ENCODE measurements at regions not wholly inside any gene's neighbourhood (a gene's known extent, or its start where the extent isn't known, plus 50 kb on each side); places are given as distances from the start of the nearest gene placed in this dataset.
"Not testable (repeated sequence)": the region's sequence is repeated elsewhere in the genome, so short reads cannot be mapped to it uniquely, and the experiment has no call there.

- Histone ChIP-seq H3K9me3 (no peaks in the 10 kb centered on the region), H3K4me1 (no peaks in the 10 kb centered on the region), H3K4me3 (no peak overlapping the region), H3K27me3 (no peaks in the 10 kb centered on the region), H3K36me3 (no peaks in the 10 kb centered on the region), H3K27ac (no peak overlapping the region)
- DNase-seq (no peak), ATAC-seq (peak in 2 of 4 donors; percentile 60 to 61), FAIRE-seq (no peak)
- TF ChIP-seq CTCF (IDR thresholded peaks at IDR 0.05), result no peak
- intact Hi-C loops (cut with DNase I), result no loop called here
Measured at GRCh38 chr16:76705892-76706291, 428.7 kb downstream of the CNTNAP4 start.

GRCh38 chr16:76713191-76713590 lies 436.0 kb downstream of the CNTNAP4 start:
- intact Hi-C loops (cut with DNase I), result no loop called here
- Histone ChIP-seq H3K4me3 (no peak overlapping the region), H3K27ac (no peak overlapping the region), H3K9me3 (no peaks in the 10 kb centered on the region), H3K27me3 (no peaks in the 10 kb centered on the region), H3K36me3 (no peaks in the 10 kb centered on the region), H3K4me1 (no peaks in the 10 kb centered on the region)
- ATAC-seq (no peak), FAIRE-seq (no peak), DNase-seq (no peak)
- WGBS, 2 donors, result 45 to 51% methylated on average over 1 of the region's 1 CpG
- TF ChIP-seq CTCF (IDR thresholded peaks at IDR 0.05), result no peak

- H3K4me3 ChIP-seq; ATAC-seq; intact Hi-C loops (cut with DNase I); H3K27ac ChIP-seq; FAIRE-seq; H3K4me1 ChIP-seq; H3K27me3 ChIP-seq; H3K36me3 ChIP-seq; DNase-seq; H3K9me3 ChIP-seq: not testable (repeated sequence)
- 91 to 93% methylated on average over 5 of the region's 5 CpGs for WGBS, 2 donors
Measured at GRCh38 chr16:76716251-76716650, 439.1 kb downstream of the CNTNAP4 start.

- no peak overlapping the region for H3K27ac ChIP-seq
- H3K27me3 ChIP-seq, result no peaks in the 10 kb centered on the region
- H3K4me1 ChIP-seq, result no peaks in the 10 kb centered on the region
- intact Hi-C loops (cut with DNase I), result no loop called here
- TF ChIP-seq CTCF (IDR thresholded peaks at IDR 0.05), result no peak
- ATAC-seq, result no peak
- WGBS, 2 donors, result 71 to 93% methylated on average over 1 of the region's 1 CpG
- no peaks in the 10 kb centered on the region for H3K9me3 ChIP-seq
- no peak for DNase-seq
- no peak overlapping the region for H3K4me3 ChIP-seq
- no peak for FAIRE-seq
- H3K36me3 ChIP-seq, result no peaks in the 10 kb centered on the region
Measured at GRCh38 chr16:76724181-76724580, 447.0 kb downstream of the CNTNAP4 start.

GRCh38 chr16:76729525-76729924 lies 452.3 kb downstream of the CNTNAP4 start:
- Histone ChIP-seq H3K4me1 (no peaks in the 10 kb centered on the region), H3K27me3 (no peaks in the 10 kb centered on the region), H3K9me3 (no peaks in the 10 kb centered on the region), H3K4me3 (no peak overlapping the region), H3K27ac (no peak overlapping the region), H3K36me3 (no peaks in the 10 kb centered on the region)
- intact Hi-C loops (cut with DNase I), result no loop called here
- FAIRE-seq (no peak), ATAC-seq (peak in 2 of 4 donors; percentile 42 to 65), DNase-seq (no peak)
- 39 to 51% methylated on average over 1 of the region's 1 CpG for WGBS, 2 donors
- no peak for TF ChIP-seq CTCF (IDR thresholded peaks at IDR 0.05)

- FAIRE-seq, result no peak
- Histone ChIP-seq H3K4me1 (no peaks in the 10 kb centered on the region), H3K9me3 (no peaks in the 10 kb centered on the region), H3K27ac (no peak overlapping the region), H3K4me3 (no peak overlapping the region), H3K36me3 (no peaks in the 10 kb centered on the region), H3K27me3 (no peaks in the 10 kb centered on the region)
- no peak for DNase-seq
- TF ChIP-seq CTCF (IDR thresholded peaks at IDR 0.05), result no peak
- no peak for ATAC-seq
- intact Hi-C loops (cut with DNase I), result no loop called here
Measured at GRCh38 chr16:76732894-76733293, 455.7 kb downstream of the CNTNAP4 start.
